Heart right ventricle (tissue), 16 donors: ENCODE measurements at regions not wholly inside any gene's neighbourhood (a gene's known extent, or its start where the extent isn't known, plus 50 kb on each side); places are given as distances from the start of the nearest gene placed in this dataset.

Source experiments
- ATAC-seq, 8 donors: fragments of 200-7000 bp; cut with Tn5 transposase; one replicate each; pipeline ENCODE4 v1.9.1; 2020; ENCODE audit warnings: mild to moderate bottlenecking in 8 of 8, moderate library complexity in 8 of 8, moderate number of reproducible peaks in 1 of 8
- DNase-seq, 2 donors: peaks; one replicate each; pipeline ENCODE4 v3.0.0-alpha.2; 2020
- H3K27ac ChIP-seq, 10 donors: fragments of 200-600 bp; sonication (generic) in 2 of 10; one replicate each; pipeline versions ENCODE4 v1.5.0 to v1.8.0; 2020 to 2022; ENCODE audit warnings: mild to moderate bottlenecking in 3 of 10
- H3K27me3 ChIP-seq, 7 donors: fragments of 200-600 bp; one replicate each; pipeline ENCODE4 v1.8.0; 2021 to 2022; ENCODE audit warnings: mild to moderate bottlenecking in 2 of 7
- H3K36me3 ChIP-seq, 9 donors: fragments of 200-600 bp; sonication (generic) in 1 of 9; one replicate each; pipeline versions ENCODE4 v1.5.0 to v1.8.0; 2020 to 2022; ENCODE audit warnings: mild to moderate bottlenecking in 2 of 9
- H3K4me1 ChIP-seq, 9 donors: fragments of 200-600 bp; sonication (generic) in 1 of 9; one replicate each; pipeline versions ENCODE4 v1.5.0 to v1.8.0; 2020 to 2022; ENCODE audit warnings: mild to moderate bottlenecking in 4 of 9
- H3K4me3 ChIP-seq, 10 donors: fragments of 200-600 bp; sonication (generic) in 2 of 10; one replicate each; pipeline versions ENCODE4 v1.5.0 to v1.8.0; 2020 to 2022; ENCODE audit warnings: mild to moderate bottlenecking in 7 of 10, moderate library complexity in 2 of 10
- H3K9me3 ChIP-seq, 11 donors: fragments of 200-600 bp in 10 of 11; sonication (generic) in 2 of 11; one replicate each; pipeline versions ENCODE4 v1.5.0 to v1.8.0; 2013 to 2022; ENCODE audit warnings: mild to moderate bottlenecking in 2 of 11, control low read depth in 1 of 11, moderate library complexity in 1 of 11
- WGBS, 2 donors: extraction: QIAGEN DNeasy Blood & Tissue Kit; methylation state at CpG; one replicate each; pipeline ENCODE4 v1.1.7; 2013; ENCODE audit warnings: inconsistent platforms in 1 of 2; 5-methylcytosine and 5-hydroxymethylcytosine counted together
- intact Hi-C, 10 donors: fragments of 100-400 bp; cut with DNase I; formaldehyde crosslinking; loops; one replicate each; pipeline versions ENCODE4 v1.11.1 to v1.14.2; 2022
- TF ChIP-seq, protein P1 (sequence below), 9 donors: fragments of 200-600 bp; sonication (generic) in 2 of 9; IDR thresholded peaks; one replicate each; pipeline versions ENCODE4 v1.5.0 to v1.8.0; 2021 to 2022; ENCODE audit warnings: antibody characterized with exemption in 9 of 9, mild to moderate bottlenecking in 5 of 9, moderate library complexity in 1 of 9
- donor health status: Arrhythmogenic right ventricular cardiomyopathy.
- donor health status: ischemic (EF 13 %, LVEDD 7.1; RV severe dilation, severe dysfunction).
- donor health status: healthy with polysubstance abuse.
- donor health status: DM: no; HTN: yes; CAD: no.
- donor health status: DM: no; HTN: no; CAD: no.
- donor health status: ischemic (EF 25% LVEDD 6.9; RV normal size, moderate dysfunction).
- donor health status: ischemic (EF 25% LVEDD 5.7; RV mildly dilated, moderate dysfunction).
- donor health status: healthy.
- donor health status: DM: yes; HTN: yes; CAD: no.
- donor health status: Ischemic cardiomyopathy.
- donor health status: ischemic (EF 35%, LVEDD 5.7; RV mildly dilated, moderate dysfunction).
- donor health status: nonischemic (EF 11% LVEDD 7.7; RV severe dilation, severe dysfunction).
- donor health status: DM: yes; HTN: yes; CAD: no.
- donor health status: PGD.
- donor health status: ischemic (EF 29% LVEDD 5.4; RV normal size, mild dysfunction).
- donor health status: nonischemic (EF 23%, LVEDD 6.1; RV moderate dilation, normal function).

DNA sequence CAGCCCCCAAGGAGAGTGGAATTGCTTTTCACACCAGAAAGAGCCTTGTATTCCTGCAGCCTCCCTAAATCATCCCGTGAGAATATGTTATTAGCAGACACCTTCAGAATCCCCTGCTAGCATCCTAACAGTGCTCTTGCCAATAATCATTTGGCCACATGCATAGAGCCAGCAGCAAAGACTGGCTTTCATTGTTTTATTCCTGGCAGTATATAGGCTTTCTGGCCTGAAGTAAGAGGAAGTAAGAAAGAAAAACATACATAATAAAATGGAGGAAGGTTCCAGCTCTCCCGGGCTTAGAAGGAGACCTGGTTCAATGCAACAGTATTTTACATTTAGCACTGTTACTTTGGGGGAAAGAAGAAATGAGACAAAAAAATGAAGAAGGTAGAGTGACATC, 176.7 kb upstream of the ATF7IP start:
- DNase-seq (no peak), ATAC-seq (no peak)
- H3K36me3 ChIP-seq: no peaks in the 10 kb centered on the region
- 22 to 36% methylated on average over 2 of the region's 2 CpGs for WGBS, 2 donors
- peaks cover 0 to 28% (median 0%) of the 10 kb centered on the region in 7 donors for H3K27me3 ChIP-seq
- H3K9me3 ChIP-seq: no peaks in the 10 kb centered on the region
- H3K27ac ChIP-seq: no peak overlapping the region
- no peak overlapping the region for H3K4me3 ChIP-seq
- TF ChIP-seq, protein P1, sequence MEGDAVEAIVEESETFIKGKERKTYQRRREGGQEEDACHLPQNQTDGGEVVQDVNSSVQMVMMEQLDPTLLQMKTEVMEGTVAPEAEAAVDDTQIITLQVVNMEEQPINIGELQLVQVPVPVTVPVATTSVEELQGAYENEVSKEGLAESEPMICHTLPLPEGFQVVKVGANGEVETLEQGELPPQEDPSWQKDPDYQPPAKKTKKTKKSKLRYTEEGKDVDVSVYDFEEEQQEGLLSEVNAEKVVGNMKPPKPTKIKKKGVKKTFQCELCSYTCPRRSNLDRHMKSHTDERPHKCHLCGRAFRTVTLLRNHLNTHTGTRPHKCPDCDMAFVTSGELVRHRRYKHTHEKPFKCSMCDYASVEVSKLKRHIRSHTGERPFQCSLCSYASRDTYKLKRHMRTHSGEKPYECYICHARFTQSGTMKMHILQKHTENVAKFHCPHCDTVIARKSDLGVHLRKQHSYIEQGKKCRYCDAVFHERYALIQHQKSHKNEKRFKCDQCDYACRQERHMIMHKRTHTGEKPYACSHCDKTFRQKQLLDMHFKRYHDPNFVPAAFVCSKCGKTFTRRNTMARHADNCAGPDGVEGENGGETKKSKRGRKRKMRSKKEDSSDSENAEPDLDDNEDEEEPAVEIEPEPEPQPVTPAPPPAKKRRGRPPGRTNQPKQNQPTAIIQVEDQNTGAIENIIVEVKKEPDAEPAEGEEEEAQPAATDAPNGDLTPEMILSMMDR (IDR thresholded peaks at IDR 0.05): no peak
- H3K4me1 ChIP-seq: peaks cover 0 to 2% (median 0%) of the 10 kb centered on the region in 9 donors
- intact Hi-C loops: no loop called here

DNA sequence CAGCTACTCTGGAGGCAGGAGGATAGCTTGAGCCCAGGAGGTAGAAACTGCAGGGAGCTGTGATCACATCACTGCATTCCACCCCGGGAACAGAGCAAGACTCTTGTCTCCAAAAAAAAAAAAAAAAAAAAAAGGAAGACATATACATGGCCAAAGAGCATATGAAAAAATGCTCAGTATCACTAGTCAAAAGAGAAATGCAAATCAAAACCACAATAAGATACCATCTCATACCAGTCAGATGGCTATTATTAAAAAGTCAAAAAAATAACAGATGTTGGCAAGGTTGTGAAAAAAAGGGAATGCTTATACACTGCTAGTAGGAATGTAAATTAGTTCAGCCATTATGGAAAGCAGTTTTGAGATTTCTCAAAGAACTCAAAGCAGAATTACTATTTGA, 174.8 kb upstream of the ATF7IP start:
- TF ChIP-seq, protein P1 (IDR thresholded peaks at IDR 0.05): no peak
- WGBS, 2 donors: 71 to 74% methylated on average over 1 of the region's 1 CpG
- Histone ChIP-seq H3K9me3 (no peaks in the 10 kb centered on the region), H3K36me3 (no peaks in the 10 kb centered on the region), H3K27ac (no peak overlapping the region), H3K27me3 (peaks cover 0 to 35% (median 5%) of the 10 kb centered on the region in 7 donors), H3K4me1 (peaks cover 0 to 1% (median 0%) of the 10 kb centered on the region in 9 donors), H3K4me3 (no peak overlapping the region)
- no peak for DNase-seq
- no peak for ATAC-seq
- intact Hi-C loops: no loop called here

DNA sequence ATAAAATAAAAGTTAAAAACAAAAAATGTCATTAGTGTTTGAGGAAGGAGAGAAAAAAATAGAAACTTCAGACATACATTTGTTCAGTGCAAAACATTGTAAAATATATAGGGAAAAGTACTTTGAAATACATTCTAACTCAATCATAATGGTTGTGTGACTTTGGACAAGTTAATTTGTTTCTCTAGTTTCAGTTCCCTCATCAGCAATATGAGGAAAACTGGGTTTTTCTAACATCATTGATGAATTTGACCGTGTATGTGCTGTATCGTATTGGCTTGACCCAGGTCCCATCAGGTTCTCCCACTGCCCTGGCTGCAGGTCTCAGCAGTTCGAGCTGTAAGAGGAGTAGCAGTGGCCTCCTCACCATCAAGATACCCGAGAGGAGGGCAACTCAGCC, 173.9 kb upstream of the ATF7IP start:
- Histone ChIP-seq H3K27me3 (peaks cover 0 to 31% (median 4%) of the 10 kb centered on the region in 7 donors), H3K9me3 (no peaks in the 10 kb centered on the region), H3K4me1 (no peaks in the 10 kb centered on the region), H3K27ac (no peak overlapping the region), H3K4me3 (no peak overlapping the region), H3K36me3 (no peaks in the 10 kb centered on the region)
- 88 to 90% methylated on average over 4 of the region's 4 CpGs for WGBS, 2 donors
- no peak for ATAC-seq
- TF ChIP-seq, protein P1 (IDR thresholded peaks at IDR 0.05): no peak
- no peak for DNase-seq
- intact Hi-C loops: no loop called here

DNA sequence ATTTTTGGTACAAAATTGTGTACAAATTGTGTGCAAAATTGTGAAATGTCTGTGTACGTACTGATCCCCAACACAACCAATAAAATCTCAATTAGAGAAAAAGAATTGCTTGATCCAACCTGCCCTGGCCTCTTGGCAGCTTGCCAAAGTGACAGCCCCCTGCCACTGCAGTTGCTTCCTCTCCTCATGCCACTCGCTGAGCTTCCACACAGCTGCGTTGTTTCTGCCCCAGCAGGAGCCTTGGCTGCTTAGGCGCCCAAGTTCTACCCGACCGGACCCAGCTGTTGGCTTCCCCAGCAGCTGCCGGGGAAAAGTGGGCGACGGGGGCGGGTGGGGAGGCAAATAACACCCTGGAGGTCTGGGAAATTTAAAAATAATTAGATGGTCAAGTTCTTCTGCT, 171.8 kb upstream of the ATF7IP start:
- Histone ChIP-seq H3K4me3 (no peak overlapping the region), H3K9me3 (no peaks in the 10 kb centered on the region), H3K27ac (no peak overlapping the region), H3K27me3 (peaks cover 0 to 15% (median 0%) of the 10 kb centered on the region in 7 donors), H3K4me1 (no peaks in the 10 kb centered on the region), H3K36me3 (no peaks in the 10 kb centered on the region)
- TF ChIP-seq, protein P1 (IDR thresholded peaks at IDR 0.05): no peak
- no peak for ATAC-seq
- 53 to 60% methylated on average over 10 of the region's 10 CpGs for WGBS, 2 donors
- DNase-seq: no peak
- intact Hi-C loops: no loop called here
